ENCODE measurements at regions not wholly inside any gene's neighbourhood (a gene's known extent, or its start where the extent isn't known, plus 50 kb on each side); places are given as distances from the start of the nearest gene placed in this dataset.
"Not testable (repeated sequence)": the region's sequence is repeated elsewhere in the genome, so short reads cannot be mapped to it uniquely, and the experiment has no call there.

- no peak for DNase-seq (ENCODE audit: low read depth)
Observed at GRCh38 chr14:80056497-80056801, 154.9 kb downstream of the DIO2 start.

GRCh38 chr14:80055667-80056496 lies 155.4 kb downstream of the DIO2 start:
- DNase-seq (ENCODE audit: low read depth), result peak; percentile 55

DNA sequence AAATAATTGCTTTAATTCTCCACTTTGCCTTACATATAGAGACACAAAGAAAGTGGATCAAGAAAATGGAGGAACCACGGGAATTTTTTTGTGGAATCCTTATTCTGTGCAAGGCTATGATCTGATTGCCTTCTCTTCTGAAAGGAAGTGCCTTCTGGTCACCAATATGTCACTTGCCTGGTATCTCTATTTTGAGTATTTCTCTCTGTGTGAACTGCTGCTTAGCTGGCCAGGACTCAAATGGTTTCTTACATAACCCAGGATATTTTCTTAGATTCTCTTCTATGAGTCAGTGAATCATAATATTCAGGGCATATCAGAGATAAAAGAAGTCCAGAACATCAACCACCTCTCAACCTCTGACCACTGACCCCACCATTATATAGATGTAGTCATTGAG lies 156.1 kb downstream of the DIO2 start:
- DNase-seq (ENCODE audit: low read depth), result no peak

DNA sequence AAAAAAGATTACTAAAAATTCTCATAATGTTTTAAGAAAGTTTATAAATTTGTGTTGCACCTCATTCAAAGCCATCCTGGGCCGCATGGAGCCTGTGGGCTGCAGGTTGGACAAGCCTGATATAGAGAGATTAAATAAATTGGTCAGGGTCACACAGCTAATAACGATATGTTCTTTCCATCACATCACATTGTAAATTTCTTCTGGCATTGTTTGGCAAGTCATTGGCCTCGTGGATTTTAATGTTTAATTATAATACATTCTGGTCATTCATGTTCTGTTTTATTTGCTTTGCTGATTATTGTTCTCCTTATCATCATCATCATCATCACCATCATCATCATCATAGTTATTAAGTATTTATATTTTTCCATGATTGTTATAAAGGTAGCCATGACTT lies 157.3 kb downstream of the DIO2 start:
- DNase-seq (ENCODE audit: low read depth), result no peak

GRCh38 chr14:80049055-80049454 lies 162.2 kb downstream of the DIO2 start:
- DNase-seq (ENCODE audit: low read depth), result no peak

GRCh38 chr14:80047761-80048160 lies 163.5 kb downstream of the DIO2 start:
- no peak for DNase-seq (ENCODE audit: low read depth)

- no peak for DNase-seq (ENCODE audit: low read depth)
Observed at GRCh38 chr14:80037349-80037748, 174.0 kb downstream of the DIO2 start.

- DNase-seq (ENCODE audit: low read depth), result no peak
Observed at GRCh38 chr14:80024417-80024816, 186.9 kb downstream of the DIO2 start.

- DNase-seq (ENCODE audit: low read depth), result not testable (repeated sequence)
Observed at GRCh38 chr14:80018476-80018875, 192.8 kb downstream of the DIO2 start.

DNA sequence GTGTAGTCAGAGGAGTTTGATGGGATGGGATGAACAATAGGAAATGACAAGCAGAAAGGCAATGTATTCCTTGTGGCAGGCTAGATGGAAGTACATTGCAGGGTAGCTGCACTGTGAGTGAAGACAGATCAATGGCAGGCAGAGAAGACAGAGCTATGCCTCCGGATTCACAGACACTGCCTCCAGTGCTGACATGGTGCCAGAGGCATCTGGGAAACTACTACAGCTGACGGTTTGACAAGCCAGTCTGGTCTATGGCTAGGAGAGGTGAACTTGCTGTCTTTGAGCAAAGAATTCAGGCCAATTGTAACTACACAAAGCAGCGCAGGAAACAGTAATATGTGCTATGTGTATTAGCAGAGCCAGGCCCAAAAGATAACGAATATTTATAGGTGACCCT lies 193.5 kb downstream of the DIO2 start:
- no peak for DNase-seq (ENCODE audit: low read depth)

- not testable (repeated sequence) for DNase-seq (ENCODE audit: low read depth)
Observed at GRCh38 chr14:80010245-80010644, 201.1 kb downstream of the DIO2 start.

DNA sequence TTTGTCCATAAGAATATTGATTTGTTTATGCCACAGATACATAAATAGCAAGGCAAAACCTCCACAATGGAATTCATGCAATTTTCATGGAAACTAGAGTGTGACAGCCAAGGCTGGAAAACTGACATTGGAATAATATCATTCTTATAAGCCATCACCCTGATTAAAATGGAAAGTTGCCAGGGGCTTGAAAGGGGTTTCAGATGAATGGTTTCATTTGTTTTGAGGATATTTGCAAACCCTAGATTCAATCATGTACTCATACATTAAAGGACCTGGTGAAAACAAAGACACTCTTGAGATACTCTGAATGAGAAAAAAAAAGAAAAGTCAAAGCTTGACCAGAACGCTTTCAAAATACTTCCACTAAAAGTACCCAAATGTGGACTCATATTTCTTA lies 205.7 kb downstream of the DIO2 start:
- no peak for DNase-seq (ENCODE audit: low read depth)

DNA sequence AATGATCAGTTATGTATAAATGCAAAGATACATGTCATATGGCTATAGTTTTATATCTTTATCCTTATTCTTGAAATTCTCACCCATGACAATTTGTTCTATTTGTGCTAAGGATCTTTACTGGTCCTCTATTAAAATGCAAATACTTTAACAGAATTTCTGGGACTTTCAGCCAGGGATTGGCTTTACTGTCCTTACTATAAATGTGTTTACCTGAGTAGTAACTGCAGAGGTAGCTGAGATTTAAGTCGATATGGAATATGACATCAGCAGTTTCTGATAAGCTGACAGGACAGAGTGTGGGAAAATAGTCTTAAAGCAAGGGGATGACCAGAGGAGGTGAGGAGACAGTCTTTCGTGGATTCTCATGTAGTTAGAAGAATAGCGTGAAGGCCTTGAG lies 206.4 kb downstream of the DIO2 start:
- DNase-seq (ENCODE audit: low read depth), result no peak

GRCh38 chr14:80003138-80003537 lies 208.2 kb downstream of the DIO2 start:
- DNase-seq (ENCODE audit: low read depth), result no peak

- DNase-seq (ENCODE audit: low read depth), result no peak
Observed at GRCh38 chr14:79997509-79998208, 213.6 kb downstream of the DIO2 start.

DNA sequence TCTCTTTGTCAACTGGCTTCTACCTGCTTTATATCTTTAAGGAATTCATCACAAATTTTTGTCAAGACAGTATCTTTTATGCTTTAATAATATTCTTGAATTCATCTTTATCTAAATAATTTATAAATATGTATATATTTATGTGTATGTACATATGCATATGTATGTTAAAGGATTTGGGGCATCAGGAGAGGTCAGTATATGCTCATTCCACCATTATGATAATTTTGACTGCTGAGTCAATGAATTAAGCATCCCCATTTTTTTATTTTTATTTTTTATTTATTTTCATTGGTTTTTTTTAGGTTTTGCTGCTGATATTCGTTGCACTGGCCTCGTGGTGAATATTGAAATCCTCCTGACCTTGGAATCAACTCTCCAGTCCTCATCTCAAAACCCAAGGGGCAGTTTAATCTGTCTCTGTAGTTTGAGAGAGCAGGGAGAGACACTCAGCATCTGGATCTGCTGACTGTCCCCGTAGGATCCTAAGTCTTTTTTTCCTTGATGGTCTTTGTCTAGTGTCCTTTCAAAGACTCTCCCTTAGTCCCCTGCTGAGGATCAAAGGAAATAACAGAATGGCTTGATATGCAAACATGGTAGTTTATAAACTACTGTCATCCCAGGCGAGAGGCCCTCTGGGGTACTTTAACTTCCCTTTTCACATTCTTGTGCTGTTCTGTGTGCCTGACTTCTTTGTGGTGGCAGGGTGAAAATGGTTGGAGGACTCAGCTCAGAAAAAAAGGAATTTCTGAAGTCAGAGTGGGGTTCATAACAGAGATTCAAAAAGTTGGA lies 218.7 kb downstream of the DIO2 start:
- DNase-seq (ENCODE audit: low read depth), result no peak

DNA sequence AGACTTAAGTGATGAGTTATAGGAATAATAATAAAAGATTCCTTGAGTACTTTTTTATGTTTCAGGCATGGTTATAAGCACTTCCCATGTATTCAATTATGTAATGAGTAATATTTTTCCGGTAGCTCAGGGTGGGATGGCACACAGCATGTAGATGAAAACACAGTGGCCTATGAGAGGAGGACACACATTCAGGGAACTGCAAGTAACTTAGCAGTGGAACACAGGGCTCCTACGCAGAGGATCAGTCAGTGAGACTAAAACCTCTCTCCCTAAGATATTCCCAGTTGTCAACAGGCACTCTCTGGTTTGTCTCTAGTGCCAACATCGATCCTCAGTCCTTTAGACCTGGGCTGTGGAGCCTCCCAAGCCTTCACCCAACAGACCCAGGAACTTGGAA lies 219.4 kb downstream of the DIO2 start:
- no peak for DNase-seq (ENCODE audit: low read depth)

DNA sequence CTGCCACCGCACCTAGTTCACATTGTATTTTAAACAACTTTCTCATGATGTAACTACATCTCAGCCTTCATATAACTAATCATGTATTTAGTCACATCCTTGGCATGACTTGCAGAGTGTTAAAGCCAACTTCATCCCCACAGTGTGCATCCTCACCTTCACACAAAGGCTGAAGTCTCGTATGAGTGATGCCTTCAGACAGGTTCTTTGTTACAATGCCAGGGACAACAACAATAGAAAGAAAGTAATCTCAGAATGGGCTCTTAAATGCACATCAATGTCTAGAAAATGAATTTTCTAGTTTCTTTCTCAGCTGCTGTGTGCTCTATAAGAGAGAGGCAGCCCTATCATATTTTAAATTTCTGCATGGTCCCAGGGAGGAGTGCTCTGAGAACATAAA lies 221.3 kb downstream of the DIO2 start:
- peak; percentile 9 for DNase-seq (ENCODE audit: low read depth)

- DNase-seq (ENCODE audit: low read depth), result no peak
Observed at GRCh38 chr14:79986251-79986650, 225.1 kb downstream of the DIO2 start.

DNA sequence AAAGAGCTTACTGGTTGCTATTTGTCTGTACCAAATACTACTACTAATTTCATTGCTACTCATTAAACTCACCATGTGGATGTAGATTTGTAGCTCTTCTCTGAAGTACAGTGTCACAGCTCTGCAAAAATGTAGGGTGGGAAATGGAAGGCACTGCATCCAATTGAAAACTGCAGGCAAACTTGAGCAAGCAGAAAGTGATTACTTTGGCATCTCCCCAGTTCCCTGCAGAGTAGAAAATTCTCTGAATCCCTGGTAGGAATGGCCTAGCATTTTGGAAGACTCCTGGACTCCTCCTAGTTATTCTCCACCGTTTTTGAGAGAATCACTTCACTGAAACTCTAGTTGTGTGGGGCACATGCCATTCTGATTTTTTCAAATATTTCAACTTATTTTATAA lies 239.1 kb downstream of the DIO2 start:
- no peak for DNase-seq (ENCODE audit: low read depth)

- peak; percentile 82 for DNase-seq (ENCODE audit: low read depth)
Observed at GRCh38 chr14:79971330-79971729, 240.0 kb downstream of the DIO2 start.

DNA sequence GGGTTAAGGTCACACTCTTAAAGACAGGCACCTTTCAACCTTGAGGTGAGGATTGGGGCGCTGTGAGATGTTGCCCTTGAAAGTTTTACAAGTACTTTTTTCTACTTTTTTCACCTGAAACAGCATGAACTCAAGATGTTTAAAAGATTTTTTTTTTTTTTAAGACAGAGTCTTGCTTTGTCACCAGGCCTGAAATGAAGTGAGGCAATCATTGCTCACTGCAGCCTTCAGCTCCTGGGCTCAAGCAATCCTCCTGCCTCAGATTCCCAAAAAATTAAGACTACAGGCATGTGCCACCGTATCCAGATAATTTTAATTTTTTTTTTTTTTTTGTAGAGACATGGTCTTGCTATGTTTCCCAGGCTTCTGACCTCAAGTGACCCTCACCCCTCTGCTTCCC lies 243.9 kb downstream of the DIO2 start:
- peak; percentile 5 for DNase-seq (ENCODE audit: low read depth)
